Inflammatory macrophage (primary cell): ENCODE measurements at regions not wholly inside any gene's neighbourhood (a gene's known extent, or its start where the extent isn't known, plus 50 kb on each side); places are given as distances from the start of the nearest gene placed in this dataset.
"Not testable (repeated sequence)": the region's sequence is repeated elsewhere in the genome, so short reads cannot be mapped to it uniquely, and the experiment has no call there.

ENCODE experiments used
- DNase-seq, 2 donors: peaks; one replicate each; pipeline ENCODE4 v3.0.0-alpha.2; 2020 to 2022

DNA sequence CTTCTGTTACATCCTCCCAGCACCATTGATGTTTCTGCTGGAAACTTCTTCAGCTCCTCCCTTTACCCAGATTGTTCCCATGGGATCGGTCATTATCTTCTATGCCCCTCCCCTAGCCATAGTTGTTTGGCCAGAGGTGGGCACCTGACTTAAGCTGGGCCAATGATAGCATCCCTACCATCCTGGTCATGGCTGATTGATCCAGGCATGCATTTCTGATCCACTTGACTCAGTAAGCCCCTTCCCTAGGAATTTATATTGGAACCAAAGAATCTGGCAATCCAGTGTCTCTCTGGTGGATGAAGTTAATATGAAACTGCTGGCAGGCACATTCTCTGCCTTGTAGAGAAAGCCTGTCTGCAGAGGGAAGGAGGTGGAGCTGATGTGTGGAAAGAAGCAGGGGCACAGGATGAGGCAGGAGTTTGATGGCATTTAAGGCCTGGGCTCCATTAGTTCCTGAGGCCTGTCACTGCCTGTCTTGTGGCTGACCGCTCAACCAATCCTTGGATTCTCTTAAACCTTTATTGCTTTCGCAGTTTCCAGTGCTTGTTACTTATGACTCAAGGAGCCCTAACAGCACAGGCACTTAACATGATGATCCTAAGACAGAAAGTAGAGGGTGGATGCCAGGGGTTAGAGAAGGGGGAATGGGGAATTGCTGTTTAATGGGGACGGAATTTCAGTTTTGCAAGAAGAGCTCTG is 152.4 kb downstream of the ABCC12 start:
- DNase-seq = no peak

DNA sequence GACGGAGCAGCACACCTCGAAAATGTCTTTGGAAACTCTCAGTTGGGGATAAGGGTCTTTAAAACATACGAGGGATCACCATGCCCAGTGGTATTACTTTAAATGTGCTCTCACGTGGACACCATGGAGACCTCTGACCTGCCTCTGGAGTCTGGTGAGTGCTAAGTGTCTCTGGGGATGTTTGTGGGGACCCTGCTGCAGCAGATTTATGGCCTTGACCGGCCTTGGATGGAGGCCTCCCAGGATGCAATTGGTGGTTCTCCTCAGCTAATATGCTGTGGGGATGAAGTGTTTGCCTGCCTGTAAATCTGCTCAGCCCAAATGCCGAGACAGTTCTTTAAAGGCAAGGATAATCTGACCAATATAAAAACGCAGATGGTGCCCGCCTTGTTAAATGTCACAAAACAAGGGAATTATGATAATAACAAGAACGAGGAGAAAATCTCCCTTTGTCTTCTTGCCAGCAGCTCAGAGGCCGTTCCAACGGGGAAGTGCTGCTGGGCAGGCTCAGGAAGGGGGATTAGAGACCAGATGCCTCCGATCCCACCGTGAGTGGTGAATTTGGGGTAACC is 154.4 kb downstream of the ABCC12 start:
- no peak for DNase-seq

DNA sequence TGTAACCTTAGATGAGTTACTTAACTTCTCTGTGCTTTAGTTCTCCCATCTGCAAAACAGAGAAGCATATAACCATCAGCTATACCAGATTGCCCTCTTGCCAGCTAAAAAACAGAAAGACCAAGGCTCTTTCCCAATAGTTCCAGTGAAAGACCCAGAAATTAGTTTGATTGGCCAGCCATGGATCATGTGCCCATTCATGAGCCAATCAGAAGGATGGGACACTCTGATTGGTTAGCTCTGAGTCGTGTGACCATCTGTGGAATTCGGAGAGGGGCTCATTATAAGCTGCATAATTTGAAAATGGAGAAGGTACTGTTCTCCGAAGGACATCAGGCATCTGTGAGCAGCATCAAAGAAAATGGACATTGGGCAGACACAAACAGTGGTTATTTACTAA is 155.2 kb downstream of the ABCC12 start:
- no peak for DNase-seq

DNA sequence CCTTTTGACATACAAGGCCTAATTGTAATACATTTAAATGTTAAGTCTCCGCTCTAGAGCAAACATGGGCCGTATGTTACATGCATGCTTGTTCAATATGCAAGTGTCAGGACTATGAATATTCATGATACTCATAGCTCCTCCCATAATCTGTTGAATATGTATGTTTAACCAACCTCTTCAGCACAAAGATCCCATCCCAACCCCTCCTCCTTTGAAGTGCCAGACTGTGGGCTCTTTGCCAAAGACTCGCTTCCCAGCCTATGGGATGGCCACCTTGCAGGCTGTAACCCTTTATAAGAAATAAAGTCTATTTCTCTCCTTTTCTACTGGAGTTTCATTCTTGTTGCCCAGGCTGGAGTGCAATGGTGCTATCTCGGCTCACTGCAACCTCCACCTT is 156.2 kb downstream of the ABCC12 start:
- DNase-seq = no peak

DNA sequence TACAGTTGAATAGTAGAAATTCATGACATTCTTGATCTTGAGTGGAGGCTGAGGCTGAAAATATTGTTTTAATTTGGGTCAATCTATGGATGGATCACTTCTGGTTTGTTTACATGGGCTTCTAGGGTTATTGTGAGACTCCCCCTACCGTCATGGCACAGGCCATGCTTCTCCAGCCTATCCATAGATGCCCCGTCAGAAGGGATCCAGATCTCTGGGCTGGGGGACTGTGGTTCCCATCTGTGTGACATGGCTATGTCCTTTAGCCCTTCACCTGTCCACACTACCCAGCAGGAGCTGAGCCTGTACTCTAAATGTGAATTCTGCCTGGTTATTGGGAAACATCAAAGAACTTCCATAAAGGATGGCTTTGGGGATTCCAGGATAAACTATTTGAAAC is 160.4 kb downstream of the ABCC12 start:
- DNase-seq = no peak

DNA sequence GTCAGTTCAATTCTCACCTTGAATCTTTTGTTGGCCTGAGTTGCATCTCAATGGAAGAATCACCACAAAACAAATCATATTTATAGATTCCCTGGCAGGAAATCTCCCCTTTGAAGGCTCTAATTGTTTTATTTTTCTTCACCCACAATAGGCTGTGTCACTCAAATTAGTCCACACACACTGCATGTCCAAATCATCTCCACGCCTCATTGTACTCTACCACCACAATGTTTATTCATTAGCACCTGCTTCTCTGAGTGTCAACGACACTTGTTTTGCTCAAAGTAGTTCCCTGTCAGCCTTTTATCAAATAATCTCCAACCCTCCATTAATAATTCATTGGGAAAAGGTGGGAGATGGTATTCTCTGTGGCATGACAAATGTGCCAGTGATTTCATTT is 164.3 kb downstream of the ABCC12 start:
- DNase-seq = no peak

DNA sequence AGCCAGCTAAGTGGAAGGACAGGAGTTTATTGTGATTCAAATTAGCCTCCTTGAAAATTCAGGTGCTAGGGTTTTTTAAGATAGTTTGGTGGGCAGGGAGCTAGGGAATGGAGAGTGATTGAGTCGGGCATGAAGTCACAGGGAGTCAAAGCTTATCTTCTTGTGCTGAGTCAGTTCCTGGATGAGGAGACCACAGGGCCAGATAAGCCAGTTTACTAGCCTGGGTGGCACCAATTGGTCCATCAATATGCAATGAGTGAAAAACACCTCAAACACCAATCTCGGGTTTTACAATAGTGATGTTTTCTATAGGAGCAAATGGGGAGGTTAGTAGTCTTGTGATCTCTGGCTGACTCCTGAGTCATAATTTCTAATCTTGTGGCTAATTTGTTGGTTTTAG is 165.1 kb downstream of the ABCC12 start:
- DNase-seq = no peak

DNA sequence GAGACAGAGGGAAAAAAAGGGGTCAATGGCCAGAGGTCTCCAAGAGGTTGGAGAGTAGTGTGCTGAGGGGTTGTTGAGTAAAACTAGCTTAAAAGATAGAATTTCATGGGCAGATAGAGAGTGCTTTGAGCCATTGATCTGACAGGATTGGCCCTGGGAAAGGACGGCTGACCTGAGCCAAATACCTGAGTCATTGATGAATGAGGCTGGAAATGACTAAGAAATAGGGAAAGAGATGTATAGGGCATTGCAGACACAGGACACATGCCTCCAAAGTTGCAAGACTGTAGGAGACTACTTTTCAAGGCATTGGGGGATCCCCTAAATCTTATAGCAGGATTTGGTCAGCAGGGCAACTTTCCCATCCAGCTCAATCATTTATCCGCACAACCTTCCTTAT is 168.7 kb downstream of the ABCC12 start:
- no peak for DNase-seq

DNA sequence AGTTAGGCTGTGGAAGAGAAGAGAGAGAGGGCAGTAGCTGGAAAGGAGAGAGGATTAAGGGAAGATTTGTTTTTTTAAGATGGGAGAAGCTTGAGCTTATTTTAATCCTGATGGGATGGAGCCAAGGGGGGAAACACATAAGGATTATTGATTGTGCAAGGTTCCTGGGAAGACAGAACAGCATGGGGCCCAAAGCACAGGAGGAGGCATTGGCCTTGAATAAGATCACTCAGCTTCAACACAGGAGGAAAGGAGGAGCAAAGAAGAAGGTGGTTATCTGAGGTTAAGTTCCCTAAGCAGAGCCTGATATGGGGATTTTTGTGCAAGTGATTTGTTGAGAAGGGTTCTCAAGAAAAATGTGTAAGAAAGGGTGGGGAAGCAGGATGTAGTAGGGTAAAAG is 169.8 kb downstream of the ABCC12 start:
- DNase-seq = no peak

DNA sequence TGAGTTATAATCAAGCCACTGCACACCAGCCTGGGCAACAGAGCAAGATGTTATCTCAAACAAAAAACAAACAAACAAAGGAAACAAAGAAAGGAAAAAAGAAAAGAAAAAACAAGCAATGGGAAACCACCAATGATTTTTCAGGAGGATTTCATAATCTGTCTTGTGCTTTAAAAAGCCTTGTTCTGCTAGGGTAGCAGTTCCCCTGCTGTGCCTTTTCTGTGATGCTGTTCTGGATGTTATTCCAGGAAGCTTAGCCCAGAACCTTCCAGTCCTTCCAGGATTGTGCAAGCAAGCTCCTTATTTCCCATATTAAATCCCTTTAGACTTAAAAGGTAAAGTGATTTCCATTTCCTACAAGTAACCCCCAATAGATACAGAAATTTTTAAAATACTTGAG is 171.1 kb downstream of the ABCC12 start:
- no peak for DNase-seq

DNA sequence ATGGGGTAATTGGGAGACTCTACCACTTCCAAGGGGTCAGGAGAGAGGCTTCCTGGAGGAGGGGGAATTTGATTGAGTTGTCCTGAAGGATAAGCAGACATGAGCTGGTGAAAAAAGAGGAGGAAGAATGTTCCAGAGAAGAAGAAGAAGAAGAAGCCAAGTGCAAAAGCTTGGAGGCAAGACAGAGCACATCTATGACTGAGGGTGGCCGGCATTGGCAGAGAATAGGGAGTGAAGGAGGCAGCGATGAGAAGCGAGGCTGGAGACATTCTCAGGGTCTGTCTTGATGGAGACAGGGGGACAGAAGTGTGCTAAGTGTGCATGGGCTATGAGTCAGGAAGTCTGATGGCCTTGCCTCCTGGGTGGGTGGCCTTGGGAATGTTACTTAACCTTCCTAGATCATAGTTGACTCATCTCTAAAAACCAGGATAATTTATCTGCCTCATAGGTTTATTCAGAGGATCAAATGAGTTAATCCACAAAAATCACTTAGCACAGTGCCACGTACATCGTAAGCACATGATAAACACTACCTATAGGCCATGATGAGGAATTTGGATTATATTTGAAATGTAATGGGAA is 171.7 kb downstream of the ABCC12 start:
- no peak for DNase-seq

DNA sequence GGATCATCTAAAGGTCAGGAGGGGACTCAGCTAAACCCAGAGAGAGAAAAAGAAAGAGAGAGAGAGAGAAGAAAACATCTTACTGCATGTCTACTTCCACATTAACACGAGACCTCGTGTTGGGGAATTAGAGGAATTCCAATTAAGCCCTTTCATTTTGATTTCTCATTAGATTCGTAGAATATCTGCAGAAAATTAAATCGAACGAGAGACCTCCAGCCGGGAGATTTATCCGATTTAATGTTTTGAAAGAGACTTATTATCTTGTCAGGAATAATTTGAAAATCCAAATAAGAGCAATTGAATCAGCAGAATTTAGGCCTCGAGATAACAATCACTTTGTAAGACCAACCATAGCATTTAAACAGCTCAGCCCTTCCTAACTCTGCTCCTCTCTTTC is 175.6 kb downstream of the ABCC12 start:
- DNase-seq = no peak

DNA sequence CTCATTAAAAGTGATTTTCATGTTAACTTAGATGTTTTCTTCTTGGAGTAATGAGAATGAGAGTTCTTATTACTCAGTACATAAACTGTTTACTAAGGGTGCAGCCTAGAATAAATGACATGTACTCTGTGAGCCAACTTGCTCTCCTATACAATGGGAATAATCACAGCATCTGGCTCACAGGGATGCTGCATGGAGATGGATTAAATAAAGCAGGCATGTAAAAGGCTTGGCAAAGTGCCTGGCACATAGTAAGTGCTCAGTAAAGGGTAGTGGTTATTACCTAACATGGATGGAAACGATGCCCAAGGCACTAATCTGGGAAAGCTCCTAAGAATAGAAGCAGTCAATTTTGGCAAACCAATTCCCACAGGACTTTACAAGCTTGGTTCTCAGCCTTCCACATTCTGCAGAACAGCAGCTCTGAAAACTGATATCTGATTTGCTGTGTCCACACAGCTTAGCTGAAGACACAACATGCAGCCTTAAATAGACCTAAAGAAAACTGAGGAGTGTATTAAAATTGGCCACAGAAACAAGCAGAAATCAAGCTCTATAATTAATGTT is 176.1 kb downstream of the ABCC12 start:
- no peak for DNase-seq

DNA sequence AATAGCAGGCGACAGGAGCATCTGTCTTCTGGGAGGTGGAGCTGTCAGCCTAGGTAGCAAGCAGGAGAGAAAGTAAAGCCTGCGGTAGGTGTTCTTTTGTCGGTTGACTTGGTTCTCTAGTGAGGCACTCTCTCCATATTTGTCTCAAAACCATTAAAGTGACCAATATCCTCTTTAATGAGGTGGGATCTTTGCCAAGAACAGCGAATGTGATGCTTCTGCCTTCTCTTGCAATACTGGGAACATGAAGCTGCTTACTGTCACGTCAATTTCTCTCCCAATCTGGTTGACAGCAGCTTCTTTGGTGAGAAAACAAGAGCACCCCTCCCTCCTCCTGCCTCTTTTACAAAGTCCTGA is 176.7 kb downstream of the ABCC12 start:
- no peak for DNase-seq

DNA sequence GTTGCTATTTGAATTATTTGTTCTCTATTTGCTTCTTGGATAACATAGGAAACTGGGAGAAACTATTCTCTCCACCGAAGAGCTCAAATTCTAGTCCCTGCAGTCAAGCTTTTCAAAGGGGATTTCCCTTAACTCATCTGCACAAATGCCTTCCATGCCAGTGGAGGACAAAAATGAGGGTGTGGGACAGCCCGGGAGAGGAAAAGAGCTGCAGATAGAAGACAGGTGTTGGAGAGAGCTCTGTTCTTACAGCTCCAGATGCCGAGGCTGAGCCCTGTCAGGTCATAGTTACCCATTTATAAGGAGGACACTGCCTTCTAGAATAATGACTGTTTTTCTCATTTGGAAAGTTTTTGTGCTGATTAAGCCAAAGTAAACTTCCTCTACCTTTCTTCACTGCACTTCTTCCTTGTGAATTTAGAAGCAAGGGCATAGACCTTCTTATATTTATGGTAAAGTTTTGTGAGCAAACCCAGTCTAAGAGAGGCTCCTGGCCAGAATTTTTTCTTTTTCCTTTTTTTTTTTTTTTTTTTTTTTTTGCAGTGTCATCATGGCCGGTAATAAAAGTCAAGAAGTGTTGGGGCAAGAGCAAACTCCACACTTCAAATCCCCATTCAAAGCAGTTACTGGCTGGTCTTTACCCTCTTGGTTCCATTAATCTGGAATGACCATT is 177.2 kb downstream of the ABCC12 start:
- no peak for DNase-seq

DNA sequence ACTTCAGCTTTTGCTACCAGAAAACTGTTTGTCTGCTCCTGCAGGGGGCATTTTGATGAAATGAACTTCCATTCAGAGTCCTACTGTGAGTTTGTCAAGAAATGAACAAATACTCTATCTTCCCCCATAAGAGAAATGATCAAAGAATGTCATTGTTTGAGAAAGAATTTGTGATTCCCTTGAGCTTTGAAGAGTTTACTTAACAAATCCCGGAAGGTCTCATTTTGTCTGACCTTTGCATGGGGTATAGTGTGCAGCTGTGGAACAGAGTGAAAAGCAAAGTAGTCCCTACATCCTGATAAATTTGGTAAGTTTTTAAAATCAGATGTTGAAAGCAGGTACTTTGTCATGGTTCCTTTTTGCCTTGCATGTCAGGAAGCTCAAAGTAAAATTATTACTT is 178.0 kb downstream of the ABCC12 start:
- DNase-seq = no peak

DNA sequence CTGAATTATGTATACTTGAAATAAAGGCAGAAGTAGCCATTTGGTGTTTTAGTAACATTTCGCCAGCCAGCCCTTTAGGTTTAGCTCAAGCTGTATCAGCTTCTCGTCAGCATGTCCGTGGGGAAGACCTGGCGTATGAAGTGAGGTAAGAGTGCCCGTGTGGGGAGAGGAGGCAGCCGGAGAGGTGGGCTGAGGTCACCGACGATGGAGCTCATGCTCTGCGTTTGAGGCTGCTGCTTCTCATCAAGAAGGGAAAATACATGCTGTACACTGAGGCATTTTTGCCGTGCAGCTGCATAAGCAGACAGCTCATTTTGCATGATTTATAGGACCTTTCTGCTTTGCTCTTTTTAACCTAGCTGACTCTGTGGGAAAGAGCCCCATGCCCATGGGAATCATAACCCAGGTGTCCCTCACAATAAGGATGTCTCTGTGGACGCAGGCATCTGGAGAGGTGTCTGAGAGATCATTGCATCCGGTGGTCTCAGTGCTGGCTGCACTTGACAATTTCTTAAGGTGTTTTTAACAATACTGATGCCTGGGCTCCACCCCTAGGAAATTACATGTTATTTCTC is 179.1 kb downstream of the ABCC12 start:
- no peak for DNase-seq

DNA sequence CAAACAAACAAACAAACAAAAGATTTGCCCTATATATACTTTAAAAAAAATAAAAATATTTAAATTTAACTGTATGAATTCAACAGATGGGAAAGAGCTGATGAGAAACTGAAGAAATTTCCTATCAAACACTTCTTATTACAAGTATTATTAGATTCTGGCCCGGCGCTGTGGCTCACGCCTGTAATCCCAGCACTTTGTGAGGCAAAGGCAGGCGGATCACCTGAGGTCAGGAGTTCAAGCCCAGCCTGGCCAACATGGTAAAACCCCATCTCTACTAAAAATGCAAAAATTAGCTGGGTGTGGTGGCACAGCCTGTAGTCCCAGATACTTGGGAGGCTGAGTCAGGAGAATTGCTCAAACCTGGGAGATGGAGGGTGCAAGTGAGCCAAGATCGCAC is 180.8 kb downstream of the ABCC12 start:
- not testable (repeated sequence) for DNase-seq

DNA sequence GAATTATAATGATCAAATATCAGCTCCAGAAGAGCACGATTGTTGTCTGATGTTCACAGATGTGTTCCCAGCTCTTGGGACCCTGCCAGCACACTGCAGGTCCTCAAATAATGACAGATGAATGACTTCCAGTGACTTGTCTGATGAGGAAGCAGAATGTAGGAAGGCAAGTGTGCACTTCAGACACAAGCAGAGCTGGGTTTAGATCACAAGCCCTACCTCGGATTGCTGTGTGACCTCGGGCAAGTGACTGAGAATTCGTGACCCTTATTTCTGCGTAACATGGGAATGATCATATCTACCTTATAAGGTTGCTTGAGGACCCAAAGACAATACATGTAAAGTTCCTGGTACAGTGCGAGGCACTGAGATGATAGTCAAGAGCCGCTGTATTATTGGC is 182.2 kb downstream of the ABCC12 start:
- DNase-seq = no peak

DNA sequence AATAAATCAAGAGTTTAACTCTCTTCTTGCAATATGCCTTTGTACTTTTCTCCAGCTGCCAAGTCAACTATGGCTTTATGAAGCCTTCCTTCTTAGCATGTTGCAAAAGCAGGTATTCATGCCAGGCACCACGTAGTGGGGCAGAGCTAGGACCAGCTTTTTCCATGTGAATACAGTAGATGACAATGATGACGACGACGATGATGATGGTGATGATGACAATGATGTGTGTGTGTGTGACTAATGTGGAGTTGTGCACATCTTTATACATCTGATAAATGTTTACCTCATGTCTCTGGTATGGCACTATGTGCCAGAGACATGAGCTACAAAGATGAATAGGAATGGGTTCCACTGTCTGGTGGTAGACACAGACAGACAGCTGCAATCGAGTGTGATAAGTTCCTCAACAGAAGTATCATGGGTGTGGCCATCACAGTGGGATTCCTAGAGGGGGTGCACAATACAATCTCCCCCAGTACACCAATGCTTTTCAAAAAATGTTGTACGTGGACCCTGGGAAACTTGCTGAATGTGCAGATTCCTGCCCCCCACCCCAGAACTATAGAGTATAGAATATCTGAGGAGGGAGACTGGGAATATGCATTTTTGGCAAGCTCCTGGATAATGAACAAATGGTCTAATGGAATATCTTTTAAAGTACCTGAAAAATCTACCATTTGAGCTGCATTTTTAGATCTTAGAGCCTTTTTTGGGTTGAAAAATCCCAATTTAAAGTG is 183.4 kb downstream of the ABCC12 start:
- DNase-seq = no peak

DNA sequence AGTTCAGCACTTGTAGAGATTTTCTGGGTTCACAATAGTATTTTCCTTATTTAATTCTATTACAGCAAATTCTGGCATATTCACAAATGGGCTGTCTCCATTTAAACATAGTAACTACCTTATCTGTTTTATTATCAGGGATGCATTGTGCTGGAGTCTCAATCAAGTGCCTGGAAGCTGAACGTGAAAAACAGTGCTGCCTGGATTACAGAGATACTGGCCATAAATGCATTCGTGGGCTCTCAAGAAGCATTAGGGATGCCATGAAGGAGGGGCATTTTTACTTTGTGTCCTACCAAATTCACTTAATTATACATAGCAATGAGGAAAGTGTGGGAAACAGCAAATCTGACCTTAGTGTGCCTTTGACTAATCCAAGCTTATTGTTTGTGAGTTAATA is 184.6 kb downstream of the ABCC12 start:
- DNase-seq = no peak

DNA sequence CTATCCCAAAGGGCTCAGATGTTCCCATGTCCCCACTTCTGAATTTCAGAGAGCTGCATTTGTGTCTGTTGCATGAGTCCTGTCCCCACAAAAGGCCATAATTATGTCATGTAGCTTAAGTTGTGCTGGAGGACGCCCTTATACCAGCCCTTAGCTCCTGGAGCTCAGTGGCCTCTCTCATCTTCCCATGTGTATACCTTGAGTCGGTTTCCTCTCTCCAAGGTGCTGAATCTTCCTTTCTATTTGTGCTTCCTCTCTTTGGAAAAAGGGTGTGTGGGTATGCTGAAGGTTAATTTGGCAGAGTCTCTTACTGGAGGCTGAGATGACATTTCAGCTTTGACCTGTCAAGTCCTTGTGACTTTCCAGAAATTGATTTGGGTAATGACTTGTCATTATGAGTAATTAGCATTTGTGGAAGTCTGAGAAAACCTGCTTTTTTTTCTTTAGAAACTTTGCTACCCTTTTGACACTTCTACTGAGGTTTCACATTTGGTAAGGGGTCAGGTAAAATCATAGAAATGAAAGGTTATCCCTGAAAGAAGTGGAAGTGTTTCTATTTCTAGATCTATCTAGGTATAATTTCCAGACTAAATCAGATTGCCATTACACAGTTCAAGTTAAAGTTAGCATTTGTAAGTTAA is 185.4 kb downstream of the ABCC12 start:
- peak in 1 of 2 donors; percentile 1 for DNase-seq
